ENCODE measurements at regions not wholly inside any gene's neighbourhood (a gene's known extent, or its start where the extent isn't known, plus 50 kb on each side); places are given as distances from the start of the nearest gene placed in this dataset.

DNA sequence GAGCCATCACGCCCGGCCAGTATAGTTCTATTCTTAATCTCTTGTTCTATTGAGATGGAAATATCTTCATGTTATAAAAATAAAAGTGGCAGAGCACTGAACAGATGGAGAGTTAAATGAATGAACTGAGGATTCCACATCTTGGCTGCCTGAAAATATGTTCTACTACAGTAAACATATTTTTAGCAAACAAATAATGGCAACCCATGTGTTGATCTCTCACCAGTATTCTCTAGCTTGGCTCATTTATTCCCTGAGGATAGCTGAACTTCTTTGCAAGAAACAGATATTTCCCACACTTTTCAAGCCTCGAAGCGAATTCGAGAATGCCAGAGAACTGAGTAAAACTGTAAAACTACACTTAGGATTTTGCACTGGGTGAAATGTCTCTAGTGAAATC is 58.9 kb downstream of the DIRAS3 start:
- Histone ChIP-seq H3K9ac (ENCODE audit: low read length) (no peak overlapping the region), H3K27me3 (ENCODE audit: insufficient read depth, low read length) (no peaks in the 10 kb centered on the region), H3K4me3 (replicated peaks in 1 of 2; ENCODE audit: low read depth in 1 of 2, low read length in 2 of 2) (no peak overlapping the region), H3K36me3 (ENCODE audit: control insufficient read depth in 1 of 2, insufficient read depth in 2 of 2, low read length in 2 of 2) (no peaks in the 10 kb centered on the region), H2AFZ (ENCODE audit: low read depth, low read length, poor library complexity, severe bottlenecking) (no peak overlapping the region), H3K79me2 (ENCODE audit: insufficient read depth, low read length) (no peaks in the 10 kb centered on the region), H3K9me3 (ENCODE audit: control insufficient read depth in 1 of 2, insufficient read depth in 1 of 2, low read depth in 1 of 2, low read length in 2 of 2) (0 out of 4 replicates have a peak, but pooled peaks cover 0 to 5% of the 10 kb centered on the region in 2 experiments), H3K9me2 (ENCODE audit: insufficient read depth) (no peaks in the 10 kb centered on the region), H3K4me2 (ENCODE audit: low read length) (no peak overlapping the region), H3K27ac (ENCODE audit: low read depth, low read length) (no peak overlapping the region), H4K20me1 (ENCODE audit: insufficient read depth) (no peaks in the 10 kb centered on the region), H3K4me1 (ENCODE audit: control insufficient read depth in 1 of 2, insufficient read depth in 2 of 2, low read length in 2 of 2) (no peaks in the 10 kb centered on the region)
- POLR2A ChIA-PET = no interaction called here
- intact Hi-C loops (cut with micrococcal nuclease) = no loop called here
- ATAC-seq = no peak
- BruUV-seq (replicated peaks) = no TSS peak
- no peak for DNase-seq (ENCODE audit: low read depth, low spot score)
- TF ChIP-seq POLR2AphosphoS5 (IDR thresholded peaks at IDR 0.05; ENCODE audit: low read depth, low read length) (no peak), YY1 (IDR thresholded peaks at IDR 0.05; ENCODE audit: extremely low read depth, insufficient replicate concordance, low read depth, low read length) (no peak), ELF1 (IDR thresholded peaks at IDR 0.05; ENCODE audit: borderline replicate concordance, low read depth) (no peak), SIN3A (IDR thresholded peaks at IDR 0.05; ENCODE audit: low read depth) (no peak), EGR1 (IDR thresholded peaks at IDR 0.05; ENCODE audit: low read depth) (no peak)
- TF ChIP-seq, protein P1, sequence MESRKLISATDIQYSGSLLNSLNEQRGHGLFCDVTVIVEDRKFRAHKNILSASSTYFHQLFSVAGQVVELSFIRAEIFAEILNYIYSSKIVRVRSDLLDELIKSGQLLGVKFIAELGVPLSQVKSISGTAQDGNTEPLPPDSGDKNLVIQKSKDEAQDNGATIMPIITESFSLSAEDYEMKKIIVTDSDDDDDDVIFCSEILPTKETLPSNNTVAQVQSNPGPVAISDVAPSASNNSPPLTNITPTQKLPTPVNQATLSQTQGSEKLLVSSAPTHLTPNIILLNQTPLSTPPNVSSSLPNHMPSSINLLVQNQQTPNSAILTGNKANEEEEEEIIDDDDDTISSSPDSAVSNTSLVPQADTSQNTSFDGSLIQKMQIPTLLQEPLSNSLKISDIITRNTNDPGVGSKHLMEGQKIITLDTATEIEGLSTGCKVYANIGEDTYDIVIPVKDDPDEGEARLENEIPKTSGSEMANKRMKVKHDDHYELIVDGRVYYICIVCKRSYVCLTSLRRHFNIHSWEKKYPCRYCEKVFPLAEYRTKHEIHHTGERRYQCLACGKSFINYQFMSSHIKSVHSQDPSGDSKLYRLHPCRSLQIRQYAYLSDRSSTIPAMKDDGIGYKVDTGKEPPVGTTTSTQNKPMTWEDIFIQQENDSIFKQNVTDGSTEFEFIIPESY (IDR thresholded peaks at IDR 0.05; ENCODE audit: extremely low read depth, insufficient replicate concordance, low read length) = no peak
- RAD21 ChIA-PET (ENCODE audit: low non-redundant PET in 1 of 2, low total read pairs in 2 of 2, uncharacterized antibody in 2 of 2, unreplicated experiment in 2 of 2) = no interaction called here
- CTCF ChIA-PET = no interaction called here

DNA sequence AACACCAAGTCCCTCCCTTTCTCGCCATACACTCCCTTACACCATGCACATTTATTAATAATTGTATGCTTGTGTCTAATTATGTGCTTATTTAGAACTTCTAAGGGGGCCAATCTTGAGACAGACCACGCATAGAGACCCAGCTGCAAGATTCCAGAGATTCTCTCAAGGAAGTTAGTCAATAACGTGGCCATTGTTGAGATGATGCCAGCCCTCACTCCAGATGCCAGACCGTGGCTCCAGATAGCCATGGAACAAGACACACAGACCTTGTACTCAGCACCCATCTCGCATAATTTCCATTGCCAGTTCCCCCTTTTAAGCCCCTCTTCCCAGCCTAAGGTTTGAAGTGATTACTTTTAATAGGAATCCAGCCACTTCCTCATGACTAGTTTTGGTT is 62.4 kb downstream of the DIRAS3 start:
- ChIA-PET CTCF (no interaction called here), POLR2A (no interaction called here), RAD21 (ENCODE audit: low non-redundant PET in 1 of 2, low total read pairs in 2 of 2, uncharacterized antibody in 2 of 2, unreplicated experiment in 2 of 2) (no interaction called here)
- DNase-seq (ENCODE audit: low read depth, low spot score) = no peak
- Histone ChIP-seq H3K36me3 (ENCODE audit: control insufficient read depth in 1 of 2, insufficient read depth in 2 of 2, low read length in 2 of 2) (no peaks in the 10 kb centered on the region), H3K79me2 (ENCODE audit: insufficient read depth, low read length) (no peaks in the 10 kb centered on the region), H3K4me3 (replicated peaks in 1 of 2; ENCODE audit: low read depth in 1 of 2, low read length in 2 of 2) (no peak overlapping the region), H3K4me1 (ENCODE audit: control insufficient read depth in 1 of 2, insufficient read depth in 2 of 2, low read length in 2 of 2) (no peaks in the 10 kb centered on the region), H4K20me1 (ENCODE audit: insufficient read depth) (no peaks in the 10 kb centered on the region), H3K27ac (ENCODE audit: low read depth, low read length) (no peak overlapping the region), H3K9ac (ENCODE audit: low read length) (no peak overlapping the region), H2AFZ (ENCODE audit: low read depth, low read length, poor library complexity, severe bottlenecking) (no peak overlapping the region), H3K9me3 (ENCODE audit: control insufficient read depth in 1 of 2, insufficient read depth in 1 of 2, low read depth in 1 of 2, low read length in 2 of 2) (no peaks in the 10 kb centered on the region), H3K9me2 (ENCODE audit: insufficient read depth) (no peaks in the 10 kb centered on the region), H3K4me2 (ENCODE audit: low read length) (no peak overlapping the region), H3K27me3 (ENCODE audit: insufficient read depth, low read length) (no peaks in the 10 kb centered on the region)
- no TSS peak for BruUV-seq (replicated peaks)
- intact Hi-C loops (cut with micrococcal nuclease) = no loop called here
- no peak for ATAC-seq
- TF ChIP-seq, protein P1 (IDR thresholded peaks at IDR 0.05; ENCODE audit: extremely low read depth, insufficient replicate concordance, low read length) = no peak
- TF ChIP-seq, protein P2, sequence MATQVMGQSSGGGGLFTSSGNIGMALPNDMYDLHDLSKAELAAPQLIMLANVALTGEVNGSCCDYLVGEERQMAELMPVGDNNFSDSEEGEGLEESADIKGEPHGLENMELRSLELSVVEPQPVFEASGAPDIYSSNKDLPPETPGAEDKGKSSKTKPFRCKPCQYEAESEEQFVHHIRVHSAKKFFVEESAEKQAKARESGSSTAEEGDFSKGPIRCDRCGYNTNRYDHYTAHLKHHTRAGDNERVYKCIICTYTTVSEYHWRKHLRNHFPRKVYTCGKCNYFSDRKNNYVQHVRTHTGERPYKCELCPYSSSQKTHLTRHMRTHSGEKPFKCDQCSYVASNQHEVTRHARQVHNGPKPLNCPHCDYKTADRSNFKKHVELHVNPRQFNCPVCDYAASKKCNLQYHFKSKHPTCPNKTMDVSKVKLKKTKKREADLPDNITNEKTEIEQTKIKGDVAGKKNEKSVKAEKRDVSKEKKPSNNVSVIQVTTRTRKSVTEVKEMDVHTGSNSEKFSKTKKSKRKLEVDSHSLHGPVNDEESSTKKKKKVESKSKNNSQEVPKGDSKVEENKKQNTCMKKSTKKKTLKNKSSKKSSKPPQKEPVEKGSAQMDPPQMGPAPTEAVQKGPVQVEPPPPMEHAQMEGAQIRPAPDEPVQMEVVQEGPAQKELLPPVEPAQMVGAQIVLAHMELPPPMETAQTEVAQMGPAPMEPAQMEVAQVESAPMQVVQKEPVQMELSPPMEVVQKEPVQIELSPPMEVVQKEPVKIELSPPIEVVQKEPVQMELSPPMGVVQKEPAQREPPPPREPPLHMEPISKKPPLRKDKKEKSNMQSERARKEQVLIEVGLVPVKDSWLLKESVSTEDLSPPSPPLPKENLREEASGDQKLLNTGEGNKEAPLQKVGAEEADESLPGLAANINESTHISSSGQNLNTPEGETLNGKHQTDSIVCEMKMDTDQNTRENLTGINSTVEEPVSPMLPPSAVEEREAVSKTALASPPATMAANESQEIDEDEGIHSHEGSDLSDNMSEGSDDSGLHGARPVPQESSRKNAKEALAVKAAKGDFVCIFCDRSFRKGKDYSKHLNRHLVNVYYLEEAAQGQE (IDR thresholded peaks at IDR 0.05; ENCODE audit: low read depth) = no peak
- TF ChIP-seq CBX3 (IDR thresholded peaks at IDR 0.05; ENCODE audit: low read depth) (no peak), CTCF (IDR thresholded peaks at IDR 0.05 in 2 of 3, conservative IDR thresholded peaks at IDR 0.05 in 1 of 3; ENCODE audit: borderline replicate concordance in 1 of 3, insufficient read depth in 1 of 3, low read depth in 2 of 3, low read length in 2 of 3) (no peak), POLR2AphosphoS5 (IDR thresholded peaks at IDR 0.05; ENCODE audit: low read depth, low read length) (no peak)
